Urothelium cell line (cell line): ENCODE measurements at regions not wholly inside any gene's neighbourhood (a gene's known extent, or its start where the extent isn't known, plus 50 kb on each side); places are given as distances from the start of the nearest gene placed in this dataset.

Source experiments
- DNase-seq: peaks from one replicate; pipeline ENCODE4 v3.0.0; 2011; ENCODE audit warnings: low spot score, mixed read lengths
- FAIRE-seq: peaks from 2 replicates; lab custom pipeline; 2011; peaks lifted over from hg19 to GRCh38; lab: Jason Lieb, UNC

- no peak for FAIRE-seq
- DNase-seq: no peak
Measured at GRCh38 chr18:78895207-78896001, 84.2 kb upstream of the SALL3 start.

- FAIRE-seq (no peak), DNase-seq (no peak)
Measured at GRCh38 chr18:78896111-78896905, 83.3 kb upstream of the SALL3 start.

DNA sequence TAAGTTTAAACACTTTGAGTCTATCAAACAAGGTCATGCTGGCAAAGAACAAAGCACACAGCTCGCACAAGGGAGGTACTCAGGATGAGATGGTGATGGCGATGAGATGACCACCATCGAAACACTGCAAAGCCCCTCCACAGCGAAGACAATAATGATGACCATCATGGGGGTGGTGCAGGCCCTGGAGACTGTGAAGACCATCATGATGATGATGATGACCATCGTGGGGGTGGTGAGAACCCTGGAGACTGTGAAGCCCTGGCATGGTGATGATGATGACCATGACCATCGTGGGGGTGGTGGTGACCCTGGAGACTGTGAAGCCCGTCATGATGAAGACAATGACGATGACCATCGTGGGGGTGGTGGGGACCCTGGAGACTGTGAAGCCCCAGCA lies 81.6 kb upstream of the SALL3 start:
- no peak for DNase-seq
- no peak for FAIRE-seq

DNA sequence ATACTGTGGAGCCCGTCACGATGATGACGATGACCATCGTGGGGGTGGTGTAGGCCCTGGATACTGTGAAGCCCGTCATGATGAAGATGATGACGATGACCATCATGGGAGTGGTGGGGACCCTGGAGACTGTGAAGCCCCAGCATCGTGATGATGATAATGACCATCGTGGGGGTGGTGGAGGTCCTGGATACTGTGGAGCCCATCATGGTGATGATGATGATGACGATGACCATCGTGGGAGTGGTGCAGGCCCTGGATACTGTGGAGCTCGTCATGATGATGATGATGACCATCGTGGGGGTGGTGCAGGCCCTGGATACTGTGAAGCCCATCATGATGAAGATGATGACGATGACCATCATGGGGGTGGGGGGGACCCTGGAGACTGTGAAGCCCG lies 81.0 kb upstream of the SALL3 start:
- no peak for DNase-seq
- FAIRE-seq: no peak

GRCh38 chr18:78899241-78899640 lies 80.4 kb upstream of the SALL3 start:
- FAIRE-seq (no peak), DNase-seq (no peak)

DNA sequence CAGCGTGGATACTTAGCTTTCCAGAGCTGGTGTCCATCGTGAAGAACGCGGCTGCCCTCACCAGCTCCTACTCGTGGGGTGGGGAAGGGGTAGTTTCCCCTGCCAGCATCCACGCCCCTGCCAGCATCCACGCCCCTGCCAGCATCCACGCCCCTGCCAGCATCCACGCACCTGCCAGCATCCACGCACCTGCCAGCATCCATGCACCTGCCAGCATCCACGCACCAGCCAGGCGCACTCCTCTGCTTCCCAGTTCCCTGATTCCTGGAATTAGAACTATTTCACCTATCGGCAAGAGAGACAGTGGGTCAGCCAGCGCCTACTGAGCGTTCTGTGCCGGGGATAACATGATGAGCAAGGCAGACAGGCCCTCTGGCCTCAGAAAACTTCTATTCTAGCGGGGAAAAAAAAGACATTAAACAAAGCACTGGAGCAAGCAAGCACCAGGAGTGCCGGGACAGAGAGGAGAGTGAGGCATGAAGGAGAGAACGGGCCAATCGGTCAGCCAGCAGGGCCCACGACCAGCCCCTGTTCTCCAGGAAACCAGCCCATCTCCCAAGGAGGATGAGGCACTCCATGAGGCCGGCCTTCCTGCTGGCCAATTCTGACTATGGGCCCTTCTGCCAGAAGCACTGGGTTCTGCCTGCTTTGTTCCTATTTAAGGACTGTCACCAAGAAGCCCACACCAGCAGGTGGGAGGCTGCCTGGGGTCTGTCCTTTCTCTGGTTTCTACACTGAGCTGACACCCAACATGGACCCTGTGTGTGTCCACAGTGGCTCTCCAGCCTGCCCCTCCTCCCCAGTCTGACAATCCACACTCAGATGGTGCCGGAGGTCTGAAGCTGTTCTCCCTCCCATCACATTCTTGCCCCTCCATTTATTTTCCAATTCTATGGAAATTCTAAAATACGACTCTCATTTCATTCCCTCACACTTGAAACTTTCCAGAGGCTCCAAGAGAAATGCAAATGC lies 78.4 kb upstream of the SALL3 start:
- no peak for DNase-seq
- peak; percentile 53 for FAIRE-seq

- FAIRE-seq: no peak
- DNase-seq: no peak
Measured at GRCh38 chr18:78901923-78902794, 77.5 kb upstream of the SALL3 start.

GRCh38 chr18:78902795-78903435 lies 76.7 kb upstream of the SALL3 start:
- FAIRE-seq: no peak
- DNase-seq: no peak

GRCh38 chr18:78903436-78904178 lies 76.0 kb upstream of the SALL3 start:
- FAIRE-seq (no peak), DNase-seq (no peak)

DNA sequence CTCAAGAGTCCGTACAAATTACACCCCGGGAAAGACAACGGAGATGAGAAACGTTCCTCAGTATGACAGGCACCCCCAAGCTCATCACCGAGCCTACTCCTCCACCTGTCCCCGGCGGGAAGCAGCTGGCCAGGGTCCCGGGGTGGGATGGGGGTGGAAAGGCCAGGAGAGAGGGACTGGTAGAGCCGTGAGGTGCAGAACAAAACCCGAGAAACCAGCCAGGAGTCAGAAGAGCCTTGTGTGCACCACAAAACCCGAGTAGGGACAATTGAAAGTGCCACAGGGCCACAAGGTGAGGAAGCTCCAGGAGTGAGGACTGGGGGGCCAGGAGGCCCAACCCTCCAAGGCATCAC lies 75.5 kb upstream of the SALL3 start:
- FAIRE-seq: no peak
- no peak for DNase-seq

DNA sequence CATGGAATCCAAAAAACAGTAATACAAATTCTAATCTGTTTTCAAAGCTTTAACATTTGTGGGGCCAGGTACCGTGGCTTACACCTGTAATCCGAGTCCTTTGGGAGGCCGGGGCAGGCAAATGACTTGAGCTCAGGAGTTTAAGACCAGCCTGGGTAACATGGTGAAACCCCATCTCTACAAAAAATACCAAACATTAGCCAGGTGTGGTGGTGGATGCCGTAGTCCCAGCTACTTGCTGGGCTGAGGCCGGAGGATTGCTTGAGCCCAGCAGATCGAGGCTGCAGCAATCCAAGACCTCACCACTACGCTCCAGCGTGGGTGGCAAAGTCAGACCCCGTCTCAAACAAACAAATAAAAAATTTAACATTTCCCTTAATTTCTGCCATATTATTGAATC lies 74.3 kb upstream of the SALL3 start:
- DNase-seq (no peak), FAIRE-seq (no peak)

DNA sequence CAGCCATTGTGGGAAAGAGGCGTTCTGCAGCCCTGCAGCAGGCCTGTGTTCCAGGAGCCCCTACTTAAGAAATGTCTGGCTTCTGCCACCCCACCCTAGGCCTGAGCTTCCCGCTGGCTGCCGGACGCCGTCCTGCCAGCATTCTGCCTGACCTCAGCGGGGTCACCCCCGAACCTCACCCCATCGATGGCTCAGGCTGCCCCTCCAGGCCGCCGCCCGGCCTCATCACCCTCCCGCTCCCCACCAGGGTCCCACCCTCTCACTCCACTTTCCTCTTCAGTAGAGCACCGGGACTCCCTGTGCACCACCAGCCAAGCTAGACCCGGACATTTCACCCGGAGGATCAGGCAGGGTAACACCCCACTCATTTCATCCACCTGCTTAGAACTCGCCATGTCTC lies 73.6 kb upstream of the SALL3 start:
- DNase-seq (no peak), FAIRE-seq (no peak)

DNA sequence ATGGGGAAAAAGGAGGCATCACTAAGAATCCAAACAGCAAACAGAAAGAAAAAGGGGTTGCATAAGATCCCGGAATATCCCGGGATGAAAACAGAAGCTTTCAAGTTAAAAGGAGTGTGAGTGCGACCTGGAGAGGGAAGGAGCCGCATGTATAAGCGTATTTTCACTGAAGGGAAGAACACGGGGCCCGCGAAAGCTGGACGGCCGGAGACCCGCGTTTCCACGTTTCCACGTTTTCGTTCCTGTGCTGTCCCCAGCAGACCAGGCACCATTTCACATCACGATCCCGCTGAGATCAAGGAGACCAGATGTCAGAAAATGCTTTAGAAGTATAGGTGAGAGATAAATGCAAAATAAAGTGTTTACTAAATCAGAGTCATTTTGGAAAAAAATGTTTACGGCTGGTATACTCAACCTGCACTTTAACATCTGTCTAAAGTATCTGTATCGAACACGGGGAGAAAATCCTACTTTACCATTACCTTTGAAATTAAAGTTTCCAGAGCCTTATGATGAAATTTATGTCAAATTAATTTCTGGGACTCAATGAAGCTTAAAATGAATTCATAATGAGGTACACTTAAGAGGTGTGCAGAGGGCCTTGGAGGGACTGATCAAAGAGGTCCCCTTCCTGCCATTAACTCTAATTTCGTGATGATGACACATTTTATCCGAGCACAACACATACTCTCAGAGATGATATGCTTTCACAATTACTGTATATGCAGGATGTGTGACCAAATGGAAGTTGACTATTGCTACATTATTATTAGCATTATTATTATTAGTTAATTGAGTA lies 71.0 kb upstream of the SALL3 start:
- FAIRE-seq (no peak), DNase-seq (no peak)

- FAIRE-seq (no peak), DNase-seq (no peak)
Measured at GRCh38 chr18:78911751-78912283, 67.8 kb upstream of the SALL3 start.

DNA sequence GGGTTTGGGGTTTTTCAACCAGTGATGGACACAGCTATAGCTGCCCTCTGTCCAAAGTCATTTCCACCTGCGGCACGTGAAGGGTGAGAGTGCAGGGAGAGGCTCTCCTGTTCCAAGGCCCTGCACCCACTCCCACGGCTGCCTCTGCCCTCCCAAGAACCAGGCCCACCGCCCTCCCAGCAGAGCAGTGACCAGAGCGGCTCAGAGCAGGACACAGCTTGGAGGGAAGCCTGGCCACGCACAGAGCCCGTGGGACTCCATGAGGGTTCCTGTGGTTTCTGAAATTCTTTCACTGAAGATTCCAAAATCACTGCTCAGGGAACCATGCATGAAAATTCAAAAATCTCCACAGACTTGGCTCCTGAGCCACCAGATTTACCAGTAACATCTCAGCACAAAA lies 67.3 kb upstream of the SALL3 start:
- FAIRE-seq (no peak), DNase-seq (no peak)

DNA sequence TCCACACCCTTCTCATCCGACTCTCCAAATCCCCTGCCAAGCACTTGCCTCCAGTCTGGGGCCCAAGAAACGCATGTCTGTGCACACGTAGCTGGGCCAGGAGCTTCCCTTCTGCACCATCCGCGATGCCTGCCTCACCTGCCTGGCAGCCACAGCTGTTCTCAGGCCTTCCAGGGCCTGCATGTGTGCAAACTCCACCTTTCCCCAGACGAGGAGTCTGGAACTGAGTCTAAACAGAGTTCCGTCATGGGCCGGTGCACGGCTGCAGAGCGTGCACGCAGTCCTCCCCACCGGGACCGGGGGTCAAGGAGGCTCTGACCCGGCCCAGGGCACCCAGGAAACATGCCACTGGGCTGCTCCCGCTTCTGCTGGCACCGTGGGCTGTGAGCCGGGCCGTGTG lies 66.8 kb upstream of the SALL3 start:
- DNase-seq: no peak
- FAIRE-seq: no peak

DNA sequence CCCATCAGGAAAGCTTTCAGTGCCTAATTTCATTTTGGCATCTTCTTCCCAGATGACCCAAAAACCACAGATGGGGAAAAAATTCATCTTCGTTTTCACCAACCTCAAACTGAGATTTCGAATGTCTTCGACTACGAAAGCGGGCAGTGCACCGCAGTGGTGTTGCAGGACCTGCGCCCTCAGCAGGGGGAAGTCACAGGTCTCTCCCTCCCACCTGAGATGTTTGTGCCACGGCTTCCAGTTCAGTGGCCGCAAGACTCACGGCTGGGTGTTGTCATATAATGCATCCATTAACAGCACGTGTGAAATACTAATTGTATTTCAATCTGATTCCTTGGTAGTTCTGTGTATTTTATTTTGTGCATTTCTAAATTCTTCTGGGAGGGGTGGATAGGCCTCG lies 66.2 kb upstream of the SALL3 start:
- FAIRE-seq (no peak), DNase-seq (no peak)

GRCh38 chr18:78913830-78914231 lies 65.8 kb upstream of the SALL3 start:
- FAIRE-seq: no peak
- no peak for DNase-seq
